Gastroesophageal sphincter (tissue), 3 donors: ENCODE measurements at regions not wholly inside any gene's neighbourhood (a gene's known extent, or its start where the extent isn't known, plus 50 kb on each side); places are given as distances from the start of the nearest gene placed in this dataset.

Source experiments
- CTCF ChIP-seq, 4 experiments: fragments of 200-600 bp in 2 of 4; fragments of 450-650 bp in 2 of 4; sonication (generic) in 1 of 4; IDR thresholded peaks; one replicate each; pipeline ENCODE4 v1.5.1; 2017 to 2019; ENCODE audit warnings: antibody characterized with exemption in 4 of 4, mild to moderate bottlenecking in 2 of 4, moderate library complexity in 2 of 4
- EP300 ChIP-seq: sonication (generic); formaldehyde crosslinking; IDR thresholded peaks from one replicate; pipeline ENCODE4 v1.6.1; 2017; ENCODE audit warnings: antibody characterized with exemption, mild to moderate bottlenecking
- POLR2A ChIP-seq, 2 donors: fragments of 450-650 bp; IDR thresholded peaks; one replicate each; pipeline ENCODE4 v1.6.1; 2017; ENCODE audit warnings: antibody characterized with exemption in 2 of 2, mild to moderate bottlenecking in 2 of 2, moderate library complexity in 1 of 2
- POLR2AphosphoS5 ChIP-seq: sonication (generic); formaldehyde crosslinking; IDR thresholded peaks from one replicate; pipeline ENCODE4 v1.6.1; 2017; ENCODE audit warnings: antibody characterized with exemption

GRCh38 chr14:61610900-61611299 lies 84.4 kb upstream of the HIF1A start:
- TF ChIP-seq CTCF (IDR thresholded peaks at IDR 0.05) (no peak), POLR2A (IDR thresholded peaks at IDR 0.05) (no peak), POLR2AphosphoS5 (no peak), EP300 (no peak)
